HCT116 (cell line): ENCODE measurements at regions not wholly inside any gene's neighbourhood (a gene's known extent, or its start where the extent isn't known, plus 50 kb on each side); places are given as distances from the start of the nearest gene placed in this dataset.

ENCODE experiments used
- ATAC-seq: fragments of 200-7000 bp; cut with Tn5 transposase; 2 replicates; pipeline ENCODE4 v1.9.1; 2020; ENCODE audit warnings: mild to moderate bottlenecking, moderate library complexity
- BruUV-seq: library from RNA; stranded (reverse); fragments of 400-500 nt; replicated peaks from 2 replicates; lab custom pipeline; 2021; lab: Mats Ljungman, UMichigan
- CTCF ChIA-PET: fragments of 300-600 bp; sonication (Branson Sonifier 250); formaldehyde crosslinking; loops from one replicate; lab custom pipeline; 2021; ENCODE audit warnings: antibody characterized with exemption; lab: Charles Lee
- POLR2A ChIA-PET: fragments of 300-600, 350-600 bp; sonication (Branson Sonifier 250); formaldehyde crosslinking; loops from one replicate; lab custom pipeline; 2021; ENCODE audit warnings: antibody characterized with exemption; lab: Charles Lee
- RAD21 ChIA-PET, 2 experiments: fragments of 300-600 bp; sonication (Branson Sonifier 250); formaldehyde crosslinking; loops; one replicate each; lab custom pipeline; 2023; ENCODE audit warnings: low total read pairs in 2 of 2; ENCODE audit not compliant: uncharacterized antibody in 2 of 2, unreplicated experiment in 2 of 2, low non-redundant PET in 1 of 2; lab: Charles Lee
- DNase-seq: peaks from one replicate; pipeline ENCODE4 v3.0.0-alpha.2; 2010; ENCODE audit warnings: low read depth, low spot score
- H2AFZ ChIP-seq: fragments of 200-600 bp; shearing (Covaris generic), sonication (generic); 2 replicates; pipeline ENCODE4 v1.6.1; 2017; ENCODE audit warnings: low read depth, mixed run types, mixed read lengths, antibody characterized with exemption, low read length; ENCODE audit not compliant: poor library complexity, severe bottlenecking
- H3K27ac ChIP-seq: 2 replicates; pipeline ENCODE4 v1.5.1; 2012; ENCODE audit warnings: low read depth, low read length
- H3K27me3 ChIP-seq: fragments of 200-600 bp; sonication (generic); 2 replicates; pipeline ENCODE4 v1.6.1; 2016; ENCODE audit warnings: mixed run types, low read length, mixed read lengths; ENCODE audit not compliant: insufficient read depth
- H3K36me3 ChIP-seq, 2 experiments: fragments of 200-500 bp in 1 of 2; fragments of 200-600 bp in 1 of 2; sonication (Bioruptor generic) in 1 of 2; sonication (generic) in 1 of 2; 2 replicates each; pipeline versions ENCODE4 v1.5.1 to v1.6.1; 2014 to 2016; ENCODE audit warnings: low read length in 2 of 2, inconsistent platforms in 1 of 2, mixed read lengths in 1 of 2, mixed run types in 1 of 2; ENCODE audit not compliant: insufficient read depth in 2 of 2, control insufficient read depth in 1 of 2
- H3K4me1 ChIP-seq, 2 experiments: fragments of 200-600 bp in 1 of 2; sonication (generic) in 1 of 2; 2 replicates each; pipeline versions ENCODE4 v1.5.1 to v1.6.1; 2012 to 2017; ENCODE audit warnings: low read length in 2 of 2, inconsistent platforms in 1 of 2, mild to moderate bottlenecking in 1 of 2, mixed read lengths in 1 of 2, mixed run types in 1 of 2, moderate library complexity in 1 of 2; ENCODE audit not compliant: insufficient read depth in 2 of 2, control insufficient read depth in 1 of 2
- H3K4me2 ChIP-seq: fragments of 200-600 bp; sonication (generic); 2 replicates; pipeline ENCODE4 v1.6.1; 2017; ENCODE audit warnings: mixed run types, low read length, mixed read lengths
- H3K4me3 ChIP-seq, 2 experiments: fragments of 200-600 bp in 1 of 2; sonication (generic) in 1 of 2; replicated peaks in 1 of 2; 2 replicates each; pipeline ENCODE4 v1.5.1; 2011 to 2016; ENCODE audit warnings: low read length in 2 of 2, control low read depth in 1 of 2, low read depth in 1 of 2, mild to moderate bottlenecking in 1 of 2, mixed read lengths in 1 of 2, mixed run types in 1 of 2
- H3K79me2 ChIP-seq: fragments of 200-600 bp; sonication (generic); 2 replicates; pipeline ENCODE4 v1.6.1; 2017; ENCODE audit warnings: mild to moderate bottlenecking, mixed run types, low read length, moderate library complexity, mixed read lengths; ENCODE audit not compliant: insufficient read depth
- H3K9ac ChIP-seq: fragments of 200-600 bp; sonication (generic); 2 replicates; pipeline ENCODE4 v1.6.1; 2016; ENCODE audit warnings: low read length, mixed read lengths
- H3K9me2 ChIP-seq: fragments of 200-600 bp; sonication (generic), shearing (Covaris generic); 2 replicates; pipeline ENCODE4 v1.6.1; 2017; ENCODE audit warnings: mixed run types, mild to moderate bottlenecking, moderate library complexity; ENCODE audit not compliant: insufficient read depth
- H3K9me3 ChIP-seq, 2 experiments: fragments of 200-500 bp in 1 of 2; fragments of 200-600 bp in 1 of 2; sonication (Bioruptor generic) in 1 of 2; sonication (generic) in 1 of 2; 2 replicates each; pipeline ENCODE4 v1.6.1; 2014 to 2017; ENCODE audit warnings: low read length in 2 of 2, mixed read lengths in 2 of 2, inconsistent platforms in 1 of 2, low read depth in 1 of 2, mild to moderate bottlenecking in 1 of 2, mixed run types in 1 of 2, moderate library complexity in 1 of 2; ENCODE audit not compliant: control insufficient read depth in 1 of 2, insufficient read depth in 1 of 2
- H4K20me1 ChIP-seq: fragments of 200-600 bp; sonication (generic), shearing (Covaris generic); 2 replicates; pipeline ENCODE4 v1.6.1; 2017; ENCODE audit warnings: mixed run types, mild to moderate bottlenecking, moderate library complexity; ENCODE audit not compliant: insufficient read depth
- CBX3 ChIP-seq: IDR thresholded peaks from 2 replicates; pipeline ENCODE4 v1.6.1; 2012; ENCODE audit warnings: low read depth
- EGR1 ChIP-seq: IDR thresholded peaks from 2 replicates; pipeline ENCODE4 v1.6.1; 2012; ENCODE audit warnings: low read depth
- ELF1 ChIP-seq: IDR thresholded peaks from 2 replicates; pipeline ENCODE4 v1.6.1; 2012; ENCODE audit warnings: low read depth, borderline replicate concordance
- EZH2 ChIP-seq: fragments of 200-600 bp; sonication (generic); IDR thresholded peaks from 2 replicates; pipeline ENCODE4 v1.6.1; 2017; ENCODE audit warnings: antibody characterized with exemption, mixed run types
- POLR2A ChIP-seq: IDR thresholded peaks from 2 replicates; pipeline ENCODE4 v1.7.0; 2011; ENCODE audit warnings: borderline replicate concordance; ENCODE audit not compliant: insufficient read depth, insufficient read length; ENCODE audit errors: extremely low read depth
- POLR2AphosphoS5 ChIP-seq: IDR thresholded peaks from 2 replicates; pipeline ENCODE4 v1.6.1; 2011; ENCODE audit warnings: mild to moderate bottlenecking, low read depth, low read length, moderate library complexity
- SIN3A ChIP-seq: IDR thresholded peaks from 2 replicates; pipeline ENCODE4 v1.6.1; 2012; ENCODE audit warnings: low read depth
- SP1 ChIP-seq: IDR thresholded peaks from 2 replicates; pipeline ENCODE4 v1.6.1; 2012; ENCODE audit warnings: low read depth
- SRF ChIP-seq: IDR thresholded peaks from 2 replicates; pipeline ENCODE4 v1.6.1; 2012; ENCODE audit warnings: low read depth
- TCF7L2 ChIP-seq: IDR thresholded peaks from 2 replicates; pipeline ENCODE4 v1.7.0; 2011; ENCODE audit warnings: borderline replicate concordance, inconsistent platforms; ENCODE audit not compliant: insufficient read depth, insufficient read length; ENCODE audit errors: extremely low read depth
- YY1 ChIP-seq: IDR thresholded peaks from 2 replicates; pipeline ENCODE4 v1.6.1; 2011; ENCODE audit warnings: low read length, low read depth, moderate library complexity, mild to moderate bottlenecking; ENCODE audit not compliant: insufficient replicate concordance; ENCODE audit errors: extremely low read depth
- ZNF274 ChIP-seq: fragments of 200-500 bp; sonication (Bioruptor generic); IDR thresholded peaks from 2 replicates; pipeline ENCODE4 v1.6.1; 2014; ENCODE audit warnings: mild to moderate bottlenecking, low read depth, low read length, inconsistent platforms
- intact Hi-C: fragments of 100-400 bp; cut with micrococcal nuclease; formaldehyde crosslinking; loops from 2 replicates; pipeline ENCODE4 v1.10.0; 2022
- TF ChIP-seq, protein P1 (sequence below): IDR thresholded peaks from 2 replicates; pipeline ENCODE4 v1.6.1; 2012
- TF ChIP-seq, protein P2 (sequence below), 3 experiments: fragments of 200-600 bp in 1 of 3; sonication (generic) in 1 of 3; IDR thresholded peaks in 2 of 3; conservative IDR thresholded peaks in 1 of 3; 2 replicates each; pipeline ENCODE4 v1.5.1; 2012 to 2017; ENCODE audit warnings: low read depth in 2 of 3, low read length in 2 of 3, antibody characterized with exemption in 1 of 3, borderline replicate concordance in 1 of 3, control low read depth in 1 of 3, mild to moderate bottlenecking in 1 of 3, mixed read lengths in 1 of 3, mixed run types in 1 of 3, moderate library complexity in 1 of 3; ENCODE audit not compliant: insufficient read depth in 1 of 3
- TF ChIP-seq, protein P3 (sequence below): IDR thresholded peaks from 2 replicates; pipeline ENCODE4 v1.6.1; 2012
- TF ChIP-seq, protein P4 (sequence below): IDR thresholded peaks from 2 replicates; pipeline ENCODE4 v1.6.1; 2012; ENCODE audit warnings: low read depth
- TF ChIP-seq, protein P5 (sequence below): IDR thresholded peaks from 2 replicates; pipeline ENCODE4 v1.6.1; 2011; ENCODE audit warnings: mild to moderate bottlenecking, low read length, moderate library complexity; ENCODE audit not compliant: insufficient replicate concordance; ENCODE audit errors: extremely low read depth

DNA sequence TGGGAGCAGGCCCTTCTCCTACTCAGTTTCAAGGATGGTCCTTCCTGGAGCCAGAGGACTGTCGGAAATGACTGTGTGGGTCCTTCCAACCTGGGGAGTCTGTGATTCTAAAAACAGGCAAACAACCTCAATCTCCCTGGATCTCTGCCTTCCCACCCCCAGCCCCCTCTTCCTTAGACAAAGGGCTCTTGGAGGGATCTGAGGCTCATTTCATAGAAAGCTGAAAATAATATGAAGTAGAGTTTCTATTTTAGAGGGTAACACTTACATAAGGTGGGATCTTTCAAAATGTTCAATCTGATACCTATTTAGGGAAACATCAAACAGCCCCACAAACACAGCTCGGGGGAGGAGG, 69.4 kb downstream of the RHOB start:
- Histone ChIP-seq H3K4me2 (peak overlapping the region; percentile 23; the same call in 1 of the 2 replicates), H3K4me3 (no peak overlapping the region), H3K27ac (no peak overlapping the region), H3K9me2 (no peaks in the 10 kb centered on the region), H3K27me3 (no peaks in the 10 kb centered on the region), H3K79me2 (no peaks in the 10 kb centered on the region), H3K36me3 (no peaks in the 10 kb centered on the region), H4K20me1 (no peaks in the 10 kb centered on the region), H3K9me3 (no peaks in the 10 kb centered on the region), H3K4me1 (peaks cover 13 to 38% of the 10 kb centered on the region in 2 experiments), H3K9ac (no peak overlapping the region), H2AFZ (no peak overlapping the region)
- intact Hi-C loops = no loop called here
- no peak for DNase-seq
- BruUV-seq = no TSS peak
- RAD21 ChIA-PET = no interaction called here
- no peak for ATAC-seq
- TF ChIP-seq, protein P1, sequence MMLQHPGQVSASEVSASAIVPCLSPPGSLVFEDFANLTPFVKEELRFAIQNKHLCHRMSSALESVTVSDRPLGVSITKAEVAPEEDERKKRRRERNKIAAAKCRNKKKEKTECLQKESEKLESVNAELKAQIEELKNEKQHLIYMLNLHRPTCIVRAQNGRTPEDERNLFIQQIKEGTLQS = no peak
- TF ChIP-seq, protein P2, sequence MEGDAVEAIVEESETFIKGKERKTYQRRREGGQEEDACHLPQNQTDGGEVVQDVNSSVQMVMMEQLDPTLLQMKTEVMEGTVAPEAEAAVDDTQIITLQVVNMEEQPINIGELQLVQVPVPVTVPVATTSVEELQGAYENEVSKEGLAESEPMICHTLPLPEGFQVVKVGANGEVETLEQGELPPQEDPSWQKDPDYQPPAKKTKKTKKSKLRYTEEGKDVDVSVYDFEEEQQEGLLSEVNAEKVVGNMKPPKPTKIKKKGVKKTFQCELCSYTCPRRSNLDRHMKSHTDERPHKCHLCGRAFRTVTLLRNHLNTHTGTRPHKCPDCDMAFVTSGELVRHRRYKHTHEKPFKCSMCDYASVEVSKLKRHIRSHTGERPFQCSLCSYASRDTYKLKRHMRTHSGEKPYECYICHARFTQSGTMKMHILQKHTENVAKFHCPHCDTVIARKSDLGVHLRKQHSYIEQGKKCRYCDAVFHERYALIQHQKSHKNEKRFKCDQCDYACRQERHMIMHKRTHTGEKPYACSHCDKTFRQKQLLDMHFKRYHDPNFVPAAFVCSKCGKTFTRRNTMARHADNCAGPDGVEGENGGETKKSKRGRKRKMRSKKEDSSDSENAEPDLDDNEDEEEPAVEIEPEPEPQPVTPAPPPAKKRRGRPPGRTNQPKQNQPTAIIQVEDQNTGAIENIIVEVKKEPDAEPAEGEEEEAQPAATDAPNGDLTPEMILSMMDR (IDR thresholded peaks at IDR 0.05 in 2 of 3, conservative IDR thresholded peaks at IDR 0.05 in 1 of 3; ENCODE audit: borderline replicate concordance in 1 of 3, insufficient read depth in 1 of 3, low read depth in 2 of 3, low read length in 2 of 3) = no peak
- TF ChIP-seq TCF7L2 (no peak), SP1 (no peak), ZNF274 (no peak), CBX3 (no peak), EGR1 (no peak), SRF (no peak), YY1 (no peak), POLR2A (no peak), ELF1 (no peak), SIN3A (no peak), POLR2AphosphoS5 (no peak), EZH2 (no peak)
- TF ChIP-seq, protein P3, sequence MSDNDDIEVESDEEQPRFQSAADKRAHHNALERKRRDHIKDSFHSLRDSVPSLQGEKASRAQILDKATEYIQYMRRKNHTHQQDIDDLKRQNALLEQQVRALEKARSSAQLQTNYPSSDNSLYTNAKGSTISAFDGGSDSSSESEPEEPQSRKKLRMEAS = no peak
- TF ChIP-seq, protein P4, sequence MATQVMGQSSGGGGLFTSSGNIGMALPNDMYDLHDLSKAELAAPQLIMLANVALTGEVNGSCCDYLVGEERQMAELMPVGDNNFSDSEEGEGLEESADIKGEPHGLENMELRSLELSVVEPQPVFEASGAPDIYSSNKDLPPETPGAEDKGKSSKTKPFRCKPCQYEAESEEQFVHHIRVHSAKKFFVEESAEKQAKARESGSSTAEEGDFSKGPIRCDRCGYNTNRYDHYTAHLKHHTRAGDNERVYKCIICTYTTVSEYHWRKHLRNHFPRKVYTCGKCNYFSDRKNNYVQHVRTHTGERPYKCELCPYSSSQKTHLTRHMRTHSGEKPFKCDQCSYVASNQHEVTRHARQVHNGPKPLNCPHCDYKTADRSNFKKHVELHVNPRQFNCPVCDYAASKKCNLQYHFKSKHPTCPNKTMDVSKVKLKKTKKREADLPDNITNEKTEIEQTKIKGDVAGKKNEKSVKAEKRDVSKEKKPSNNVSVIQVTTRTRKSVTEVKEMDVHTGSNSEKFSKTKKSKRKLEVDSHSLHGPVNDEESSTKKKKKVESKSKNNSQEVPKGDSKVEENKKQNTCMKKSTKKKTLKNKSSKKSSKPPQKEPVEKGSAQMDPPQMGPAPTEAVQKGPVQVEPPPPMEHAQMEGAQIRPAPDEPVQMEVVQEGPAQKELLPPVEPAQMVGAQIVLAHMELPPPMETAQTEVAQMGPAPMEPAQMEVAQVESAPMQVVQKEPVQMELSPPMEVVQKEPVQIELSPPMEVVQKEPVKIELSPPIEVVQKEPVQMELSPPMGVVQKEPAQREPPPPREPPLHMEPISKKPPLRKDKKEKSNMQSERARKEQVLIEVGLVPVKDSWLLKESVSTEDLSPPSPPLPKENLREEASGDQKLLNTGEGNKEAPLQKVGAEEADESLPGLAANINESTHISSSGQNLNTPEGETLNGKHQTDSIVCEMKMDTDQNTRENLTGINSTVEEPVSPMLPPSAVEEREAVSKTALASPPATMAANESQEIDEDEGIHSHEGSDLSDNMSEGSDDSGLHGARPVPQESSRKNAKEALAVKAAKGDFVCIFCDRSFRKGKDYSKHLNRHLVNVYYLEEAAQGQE = no peak
- TF ChIP-seq, protein P5, sequence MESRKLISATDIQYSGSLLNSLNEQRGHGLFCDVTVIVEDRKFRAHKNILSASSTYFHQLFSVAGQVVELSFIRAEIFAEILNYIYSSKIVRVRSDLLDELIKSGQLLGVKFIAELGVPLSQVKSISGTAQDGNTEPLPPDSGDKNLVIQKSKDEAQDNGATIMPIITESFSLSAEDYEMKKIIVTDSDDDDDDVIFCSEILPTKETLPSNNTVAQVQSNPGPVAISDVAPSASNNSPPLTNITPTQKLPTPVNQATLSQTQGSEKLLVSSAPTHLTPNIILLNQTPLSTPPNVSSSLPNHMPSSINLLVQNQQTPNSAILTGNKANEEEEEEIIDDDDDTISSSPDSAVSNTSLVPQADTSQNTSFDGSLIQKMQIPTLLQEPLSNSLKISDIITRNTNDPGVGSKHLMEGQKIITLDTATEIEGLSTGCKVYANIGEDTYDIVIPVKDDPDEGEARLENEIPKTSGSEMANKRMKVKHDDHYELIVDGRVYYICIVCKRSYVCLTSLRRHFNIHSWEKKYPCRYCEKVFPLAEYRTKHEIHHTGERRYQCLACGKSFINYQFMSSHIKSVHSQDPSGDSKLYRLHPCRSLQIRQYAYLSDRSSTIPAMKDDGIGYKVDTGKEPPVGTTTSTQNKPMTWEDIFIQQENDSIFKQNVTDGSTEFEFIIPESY = no peak
- CTCF ChIA-PET = no interaction called here
- POLR2A ChIA-PET = no interaction called here
